Spleen (tissue), 11 donors: ENCODE measurements at regions not wholly inside any gene's neighbourhood (a gene's known extent, or its start where the extent isn't known, plus 50 kb on each side); places are given as distances from the start of the nearest gene placed in this dataset.

Experiments
- DNase-seq: peaks from one replicate; pipeline ENCODE4 v3.0.0-alpha.2; 2020
- H3K27ac ChIP-seq, 8 donors: fragments of 200-600 bp; sonication (generic) in 7 of 8; 1 replicate in 4 of 8; 2 replicates in 4 of 8; pipeline versions ENCODE4 v1.5.0 to v1.8.0; 2016 to 2021; ENCODE audit warnings: inconsistent platforms in 4 of 8, mild to moderate bottlenecking in 4 of 8, moderate library complexity in 1 of 8
- H3K27me3 ChIP-seq, 7 donors: fragments of 200-600 bp; sonication (generic) in 6 of 7; replicated peaks in 1 of 7; 1 replicate in 4 of 7; 2 replicates in 3 of 7; pipeline versions ENCODE4 v1.5.0 to v1.8.0; 2016 to 2021; ENCODE audit warnings: inconsistent platforms in 3 of 7, mild to moderate bottlenecking in 1 of 7
- H3K36me3 ChIP-seq, 6 donors: fragments of 200-600 bp; sonication (generic) in 5 of 6; 1 replicate in 4 of 6; 2 replicates in 2 of 6; pipeline versions ENCODE4 v1.5.0 to v1.8.0; 2016 to 2021; ENCODE audit warnings: inconsistent platforms in 2 of 6
- H3K4me1 ChIP-seq, 6 donors: fragments of 200-600 bp; sonication (generic) in 5 of 6; 1 replicate in 3 of 6; 2 replicates in 3 of 6; pipeline versions ENCODE4 v1.5.0 to v1.8.0; 2016 to 2021; ENCODE audit warnings: inconsistent platforms in 3 of 6
- H3K4me3 ChIP-seq, 8 donors: fragments of 200-600 bp; sonication (generic) in 7 of 8; 1 replicate in 4 of 8; 2 replicates in 4 of 8; pipeline versions ENCODE4 v1.5.0 to v1.8.0; 2016 to 2021; ENCODE audit warnings: inconsistent platforms in 4 of 8, mild to moderate bottlenecking in 4 of 8, moderate library complexity in 2 of 8
- H3K9me3 ChIP-seq, 8 donors: fragments of 200-600 bp; sonication (generic) in 7 of 8; 1 replicate in 4 of 8; 2 replicates in 4 of 8; pipeline versions ENCODE4 v1.5.0 to v1.8.0; 2016 to 2021; ENCODE audit warnings: inconsistent platforms in 4 of 8
- CTCF ChIP-seq, 11 experiments: fragments of 200-600 bp in 7 of 11; fragments of 450-650 bp in 4 of 11; sonication (generic) in 4 of 11; IDR thresholded peaks in 8 of 11; conservative IDR thresholded peaks in 3 of 11; 1 replicate in 7 of 11; 2 replicates in 4 of 11; pipeline versions ENCODE4 v1.4.0 to v1.8.0; 2016 to 2021; ENCODE audit warnings: antibody characterized with exemption in 11 of 11, inconsistent platforms in 4 of 11, mild to moderate bottlenecking in 1 of 11
- POLR2A ChIP-seq, 3 donors: fragments of 450-650 bp; IDR thresholded peaks; one replicate each; pipeline ENCODE4 v1.5.1; 2017; ENCODE audit warnings: antibody characterized with exemption in 3 of 3, mild to moderate bottlenecking in 1 of 3
- POLR2AphosphoS5 ChIP-seq, 3 donors: sonication (generic); formaldehyde crosslinking; IDR thresholded peaks; one replicate each; pipeline ENCODE4 v1.5.1; 2017; ENCODE audit warnings: antibody characterized with exemption in 3 of 3
- WGBS, 5 donors: extraction: QIAGEN DNeasy Blood & Tissue Kit in 3 of 5; methylation state at CpG; one replicate each; pipeline versions ENCODE4 v1.1.5 to v1.1.7; 2013 to 2018; 5-methylcytosine and 5-hydroxymethylcytosine counted together
- intact Hi-C: fragments of 100-400 bp; cut with DNase I; formaldehyde crosslinking; loops from one replicate; pipeline ENCODE4 v1.15.0; 2023; ENCODE audit warnings: low total_unique reads
- donor health status: healthy with polysubstance abuse.
- donor health status: DM: no; HTN: no; CAD: no; lungs with moderate emphysema.
- donor health status: DM: no; HTN: no; CAD: no.
- donor health status: Bipolar disorder and iron deficiency.
- donor health status: healthy.
- donor health status: DM: no; HTN: no; CAD: no.
- donor health status: DM: yes; HTN: yes; CAD: no.

- no peak overlapping the region for H3K4me3 ChIP-seq
- WGBS, 5 donors: 78 to 100% (median 89%) methylated on average over 1 of the region's 1 CpG
- H3K36me3 ChIP-seq: no peaks in the 10 kb centered on the region
- TF ChIP-seq POLR2A (IDR thresholded peaks at IDR 0.05): no peak
- no peak for TF ChIP-seq POLR2AphosphoS5 (IDR thresholded peaks at IDR 0.05)
- no peak for TF ChIP-seq CTCF (IDR thresholded peaks at IDR 0.05 in 8 of 11, conservative IDR thresholded peaks at IDR 0.05 in 3 of 11)
- intact Hi-C loops: no loop called here
- H3K27me3 ChIP-seq: peaks cover 0 to 2% (median 0%) of the 10 kb centered on the region in 7 donors
- H3K9me3 ChIP-seq: no peaks in the 10 kb centered on the region
- no peak for DNase-seq
- no peaks in the 10 kb centered on the region for H3K4me1 ChIP-seq
- H3K27ac ChIP-seq: no peak overlapping the region
Observed at GRCh38 chrX:99033226-99033901, 1376.7 kb downstream of the PCDH19 start.

- Histone ChIP-seq H3K36me3 (no peaks in the 10 kb centered on the region), H3K4me3 (no peak overlapping the region), H3K4me1 (no peaks in the 10 kb centered on the region), H3K27ac (no peak overlapping the region), H3K9me3 (no peaks in the 10 kb centered on the region), H3K27me3 (no peaks in the 10 kb centered on the region)
- intact Hi-C loops: no loop called here
- no peak for DNase-seq
- TF ChIP-seq CTCF (IDR thresholded peaks at IDR 0.05 in 8 of 11, conservative IDR thresholded peaks at IDR 0.05 in 3 of 11) (no peak), POLR2A (IDR thresholded peaks at IDR 0.05) (no peak), POLR2AphosphoS5 (IDR thresholded peaks at IDR 0.05) (no peak)
Observed at GRCh38 chrX:99010957-99011356, 1399.1 kb downstream of the PCDH19 start.

GRCh38 chrX:99001286-99001685, 1408.8 kb downstream of the PCDH19 start:
- no peak overlapping the region for H3K27ac ChIP-seq
- no peak for TF ChIP-seq CTCF (IDR thresholded peaks at IDR 0.05 in 8 of 11, conservative IDR thresholded peaks at IDR 0.05 in 3 of 11)
- no peak for TF ChIP-seq POLR2A (IDR thresholded peaks at IDR 0.05)
- TF ChIP-seq POLR2AphosphoS5 (IDR thresholded peaks at IDR 0.05): no peak
- H3K4me1 ChIP-seq: no peaks in the 10 kb centered on the region
- H3K27me3 ChIP-seq: no peaks in the 10 kb centered on the region
- peaks cover 0 to 16% (median 0%) of the 10 kb centered on the region in 8 donors for H3K9me3 ChIP-seq
- no peaks in the 10 kb centered on the region for H3K36me3 ChIP-seq
- DNase-seq: no peak
- 8 to 38% (median 25%) methylated on average over 1 of the region's 1 CpG for WGBS, 5 donors
- intact Hi-C loops: no loop called here
- no peak overlapping the region for H3K4me3 ChIP-seq

GRCh38 chrX:98962996-98963395, 1447.1 kb downstream of the PCDH19 start:
- H3K27ac ChIP-seq: no peak overlapping the region
- H3K27me3 ChIP-seq: no peaks in the 10 kb centered on the region
- DNase-seq: no peak
- no peak overlapping the region for H3K4me3 ChIP-seq
- H3K36me3 ChIP-seq: no peaks in the 10 kb centered on the region
- no peaks in the 10 kb centered on the region for H3K4me1 ChIP-seq
- H3K9me3 ChIP-seq: no peaks in the 10 kb centered on the region
- no peak for TF ChIP-seq POLR2AphosphoS5 (IDR thresholded peaks at IDR 0.05)
- 57 to 87% (median 78%) methylated on average over 2 of the region's 2 CpGs for WGBS, 5 donors
- intact Hi-C loops: no loop called here
